OCI-LY3 (cell line): ENCODE measurements at regions not wholly inside any gene's neighbourhood (a gene's known extent, or its start where the extent isn't known, plus 50 kb on each side); places are given as distances from the start of the nearest gene placed in this dataset.

Experiments
- H2AFZ ChIP-seq: fragments of 200-600, 300-600 bp; shearing (Covaris generic); 2 replicates; pipeline ENCODE4 v1.6.0; 2014; ENCODE audit warnings: antibody characterized with exemption, low read depth, low read length
- H3K27ac ChIP-seq: fragments of 200-600, 300-600 bp; sonication (generic); 2 replicates; pipeline ENCODE4 v1.5.1; 2014; ENCODE audit warnings: mild to moderate bottlenecking, low read length, moderate library complexity, mixed read lengths
- H3K27me3 ChIP-seq: fragments of 200-600, 300-600 bp; sonication (generic); 2 replicates; pipeline ENCODE4 v1.6.1; 2014; ENCODE audit warnings: low read depth, low read length, mixed read lengths
- H3K36me3 ChIP-seq: fragments of 200-600, 300-600 bp; sonication (generic); replicated peaks from 2 replicates; pipeline ENCODE3; 2014; ENCODE audit warnings: low read depth, low read length, mixed read lengths
- H3K4me1 ChIP-seq: fragments of 300-600, 200-600 bp; sonication (generic); 2 replicates; pipeline ENCODE4 v1.6.1; 2014; ENCODE audit warnings: low read length, mixed read lengths
- H3K4me2 ChIP-seq: fragments of 200-600, 300-600 bp; sonication (generic); 2 replicates; pipeline ENCODE4 v1.6.1; 2014; ENCODE audit warnings: low read length, mixed read lengths
- H3K4me3 ChIP-seq: fragments of 300-600, 200-600 bp; sonication (generic); 2 replicates; pipeline ENCODE4 v1.5.1; 2014; ENCODE audit warnings: antibody characterized with exemption, mild to moderate bottlenecking, low read length, moderate library complexity
- H3K79me2 ChIP-seq: fragments of 300-600, 200-600 bp; shearing (Covaris generic); 2 replicates; pipeline ENCODE4 v1.6.1; 2014; ENCODE audit warnings: mild to moderate bottlenecking, low read length, mixed read lengths
- H3K9ac ChIP-seq: fragments of 300-600, 200-600 bp; shearing (Covaris generic); 2 replicates; pipeline ENCODE4 v1.6.0; 2014; ENCODE audit warnings: mild to moderate bottlenecking, low read length, moderate library complexity
- H3K9me3 ChIP-seq: fragments of 200-600, 300-600 bp; shearing (Covaris generic); 2 replicates; pipeline ENCODE4 v1.6.1; 2014; ENCODE audit warnings: low read length, mixed read lengths; ENCODE audit not compliant: insufficient read depth
- H4K20me1 ChIP-seq: fragments of 200-600, 300-600 bp; sonication (generic); 2 replicates; pipeline ENCODE4 v1.6.1; 2016; ENCODE audit warnings: low read length, mixed read lengths; ENCODE audit not compliant: insufficient read depth
- CTCF ChIP-seq: fragments of 200-600, 300-600 bp; sonication (generic); IDR thresholded peaks from 2 replicates; pipeline ENCODE4 v1.5.1; 2014; ENCODE audit warnings: antibody characterized with exemption, low read length, low read depth
- EZH2phosphoT487 ChIP-seq: fragments of 200-600 bp; shearing (Covaris generic); IDR thresholded peaks from 2 replicates; pipeline ENCODE4 v1.6.1; 2018; ENCODE audit warnings: antibody characterized with exemption, mixed run types, low read depth

DNA sequence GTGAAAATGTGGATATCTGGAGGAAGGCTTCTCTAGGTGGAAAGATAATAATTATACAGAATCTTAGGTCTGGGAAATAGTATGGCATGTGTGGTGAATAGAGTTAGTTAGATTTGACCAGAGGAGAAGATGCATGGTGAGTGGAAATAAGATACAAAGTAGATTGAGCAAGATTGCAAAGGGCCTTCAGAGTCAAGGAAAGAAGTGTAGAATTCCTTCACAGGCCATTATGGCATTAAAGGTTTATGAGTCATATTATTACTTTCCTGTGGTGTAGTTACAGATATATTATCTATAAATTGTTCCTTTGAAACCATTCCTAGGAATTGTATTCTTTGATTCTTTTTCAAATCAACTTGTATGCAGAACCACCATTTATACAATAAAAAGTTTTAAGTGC lies 660.3 kb downstream of the SI start:
- Histone ChIP-seq H3K4me2 (no peak overlapping the region), H3K4me3 (no peak overlapping the region), H3K9ac (no peak overlapping the region), H2AFZ (no peak overlapping the region), H3K4me1 (no peaks in the 10 kb centered on the region), H3K36me3 (no peaks in the 10 kb centered on the region), H3K9me3 (no peaks in the 10 kb centered on the region), H3K27me3 (no peaks in the 10 kb centered on the region), H3K79me2 (no peaks in the 10 kb centered on the region), H3K27ac (no peak overlapping the region), H4K20me1 (no peaks in the 10 kb centered on the region)
- no peak for TF ChIP-seq CTCF
- TF ChIP-seq EZH2phosphoT487: no peak

- H3K4me2 ChIP-seq: no peak overlapping the region
- no peaks in the 10 kb centered on the region for H3K27me3 ChIP-seq
- H3K9ac ChIP-seq: no peak overlapping the region
- no peaks in the 10 kb centered on the region for H3K9me3 ChIP-seq
- H3K4me3 ChIP-seq: no peak overlapping the region
- H2AFZ ChIP-seq: 0 out of 2 replicates have a peak overlapping the region, but pooled peaks have one; percentile 53
- TF ChIP-seq EZH2phosphoT487 (no peak), CTCF (no peak)
- no peaks in the 10 kb centered on the region for H3K36me3 ChIP-seq
- no peaks in the 10 kb centered on the region for H3K4me1 ChIP-seq
- no peaks in the 10 kb centered on the region for H3K79me2 ChIP-seq
- H4K20me1 ChIP-seq: no peaks in the 10 kb centered on the region
- H3K27ac ChIP-seq: no peak overlapping the region
Observed at GRCh38 chr3:164416491-164417222, 661.6 kb downstream of the SI start.

DNA sequence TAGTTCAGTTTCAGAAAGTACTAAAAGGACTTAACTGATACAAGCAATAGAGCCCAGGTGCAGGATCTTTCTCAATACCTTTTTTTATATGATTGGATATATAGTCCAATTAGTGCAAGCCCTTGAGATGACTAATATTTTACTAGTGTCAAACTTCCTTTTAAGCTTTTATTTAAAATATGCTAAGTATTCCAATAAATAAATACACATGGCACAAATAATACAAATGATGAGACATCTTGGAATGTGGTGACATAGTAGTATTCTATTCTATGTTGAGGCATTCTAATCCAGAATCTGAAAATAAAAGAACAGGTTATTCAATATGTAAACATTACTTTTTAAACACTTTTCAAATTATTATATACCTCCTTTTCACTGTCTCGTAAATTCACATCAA lies 670.0 kb downstream of the SI start:
- Histone ChIP-seq H3K36me3 (no peaks in the 10 kb centered on the region), H4K20me1 (no peaks in the 10 kb centered on the region)

DNA sequence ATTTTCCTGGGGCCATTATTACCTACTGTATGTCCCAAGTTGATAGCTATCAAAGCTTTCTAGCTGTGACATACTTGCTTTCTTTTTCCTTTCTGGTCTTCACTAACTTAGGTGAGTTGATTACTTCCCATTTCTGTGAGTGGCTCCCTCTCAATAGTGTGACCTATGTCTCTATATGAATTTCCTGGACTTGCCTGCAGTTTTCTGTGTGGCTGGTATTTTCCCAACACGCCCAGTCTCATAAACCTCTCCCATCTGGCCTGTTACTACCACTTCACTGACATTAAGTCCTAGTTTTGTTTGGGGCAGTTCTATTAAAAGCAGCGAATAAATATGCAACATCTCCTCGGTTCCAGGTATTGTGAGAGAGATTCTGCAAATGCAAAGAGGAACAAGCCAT lies 671.2 kb downstream of the SI start:
- Histone ChIP-seq H3K4me1 (peaks cover 4% of the 10 kb centered on the region), H3K27me3 (no peaks in the 10 kb centered on the region), H2AFZ (no peak overlapping the region), H3K36me3 (no peaks in the 10 kb centered on the region), H3K9me3 (no peaks in the 10 kb centered on the region), H3K79me2 (no peaks in the 10 kb centered on the region), H3K4me2 (no peak overlapping the region), H3K27ac (no peak overlapping the region), H4K20me1 (no peaks in the 10 kb centered on the region), H3K4me3 (no peak overlapping the region), H3K9ac (no peak overlapping the region)
- TF ChIP-seq CTCF: no peak
- no peak for TF ChIP-seq EZH2phosphoT487

More for the DNA sequence above, 670.0 kb downstream of the SI start:
- no peak overlapping the region for H3K9ac ChIP-seq
- H3K4me2 ChIP-seq: no peak overlapping the region
- peaks cover 4% of the 10 kb centered on the region for H3K4me1 ChIP-seq
- no peak overlapping the region for H3K27ac ChIP-seq
- H3K27me3 ChIP-seq: no peaks in the 10 kb centered on the region
- TF ChIP-seq CTCF: no peak
- no peak overlapping the region for H3K4me3 ChIP-seq
- no peaks in the 10 kb centered on the region for H3K9me3 ChIP-seq
- H3K79me2 ChIP-seq: no peaks in the 10 kb centered on the region
- H2AFZ ChIP-seq: no peak overlapping the region
